IMR-90 (cell line): ENCODE measurements at regions not wholly inside any gene's neighbourhood (a gene's known extent, or its start where the extent isn't known, plus 50 kb on each side); places are given as distances from the start of the nearest gene placed in this dataset.

Experiments used
- ATAC-seq: fragments of 200-7000 bp; cut with Tn5 transposase; 2 replicates; pipeline ENCODE4 v1.9.1; 2020; ENCODE audit warnings: low read depth, mild to moderate bottlenecking, moderate library complexity
- BruUV-seq: library from RNA; stranded (reverse); fragments of 400-500 nt; replicated peaks from 2 replicates; lab custom pipeline; 2021; lab: Mats Ljungman, UMichigan
- CTCF ChIA-PET: fragments of 300-600 bp; formaldehyde crosslinking; extraction: SDS; loops from one replicate; lab custom pipeline; 2021; ENCODE audit warnings: antibody characterized with exemption; lab: Yijun Ruan, JAX
- POLR2A ChIA-PET: fragments of 300-600 bp; sonication (Branson Sonifier 250); formaldehyde crosslinking; loops from one replicate; lab custom pipeline; 2022; ENCODE audit warnings: antibody characterized with exemption; ENCODE audit not compliant: unreplicated experiment; lab: Charles Lee
- DNase-seq: peaks from one replicate; pipeline ENCODE4 v3.0.0; 2013
- H2AFZ ChIP-seq: replicated peaks from 2 replicates; pipeline ENCODE3; 2013; ENCODE audit warnings: low read length, mild to moderate bottlenecking; ENCODE audit not compliant: poor library complexity
- H2AK5ac ChIP-seq: 2 replicates; pipeline ENCODE4 v1.6.1; 2013; ENCODE audit warnings: low read depth, low read length, inconsistent platforms
- H2AK9ac ChIP-seq: replicated peaks from 2 replicates; pipeline ENCODE3; 2013; ENCODE audit warnings: mild to moderate bottlenecking, low read depth, low read length, moderate library complexity; ENCODE audit not compliant: poor library complexity
- H2BK120ac ChIP-seq: 2 replicates; pipeline ENCODE4 v1.6.1; 2013; ENCODE audit warnings: low read depth, low read length, inconsistent platforms
- H2BK15ac ChIP-seq: 3 replicates; pipeline ENCODE4 v1.6.1; 2013; ENCODE audit warnings: low read depth, low read length, inconsistent platforms
- H2BK20ac ChIP-seq: 2 replicates; pipeline ENCODE4 v1.6.1; 2013; ENCODE audit warnings: low read depth, mild to moderate bottlenecking, inconsistent platforms, low read length, moderate library complexity
- H2BK5ac ChIP-seq: 2 replicates; pipeline ENCODE4 v1.6.1; 2013; ENCODE audit warnings: mild to moderate bottlenecking, low read depth, low read length, inconsistent platforms; ENCODE audit not compliant: poor library complexity, severe bottlenecking
- H3K14ac ChIP-seq: replicated peaks from 2 replicates; pipeline ENCODE4 v1.6.1; 2013; ENCODE audit warnings: low read depth, low read length, inconsistent platforms
- H3K18ac ChIP-seq: 2 replicates; pipeline ENCODE4 v1.6.1; 2013; ENCODE audit warnings: low read depth, low read length, control low read depth
- H3K23ac ChIP-seq: 2 replicates; pipeline ENCODE4 v1.6.1; 2013; ENCODE audit warnings: low read depth, low read length, inconsistent platforms
- H3K27ac ChIP-seq: 2 replicates; pipeline ENCODE4 v1.5.1; 2013; ENCODE audit warnings: mild to moderate bottlenecking, control low read depth, low read length; ENCODE audit not compliant: insufficient read depth
- H3K27me3 ChIP-seq: 2 replicates; pipeline ENCODE4 v1.6.1; 2013; ENCODE audit warnings: low read length; ENCODE audit not compliant: control insufficient read depth, insufficient read depth
- H3K36me3 ChIP-seq: 2 replicates; pipeline ENCODE4 v1.6.1; 2013; ENCODE audit warnings: low read length, mixed read lengths; ENCODE audit not compliant: control insufficient read depth, insufficient read depth
- H3K4ac ChIP-seq: 2 replicates; pipeline ENCODE4 v1.6.1; 2013; ENCODE audit warnings: low read depth, low read length, inconsistent platforms
- H3K4me1 ChIP-seq: 2 replicates; pipeline ENCODE4 v1.6.1; 2013; ENCODE audit warnings: low read length, mixed read lengths; ENCODE audit not compliant: control insufficient read depth, insufficient read depth
- H3K4me2 ChIP-seq: 2 replicates; pipeline ENCODE4 v1.6.1; 2013; ENCODE audit warnings: low read depth, mild to moderate bottlenecking, control low read depth, low read length, moderate library complexity
- H3K4me3 ChIP-seq: 2 replicates; pipeline ENCODE4 v1.5.1; 2013; ENCODE audit warnings: low read depth, mild to moderate bottlenecking, control low read depth, low read length, moderate library complexity; ENCODE audit not compliant: insufficient read depth
- H3K56ac ChIP-seq: 2 replicates; pipeline ENCODE4 v1.6.1; 2013; ENCODE audit warnings: low read length, inconsistent platforms; ENCODE audit not compliant: insufficient read depth; ENCODE audit errors: extremely low read depth
- H3K79me1 ChIP-seq, 2 experiments: 2 replicates each; pipeline ENCODE4 v1.6.1; 2013; ENCODE audit warnings: low read length in 2 of 2, inconsistent platforms in 1 of 2, low read depth in 1 of 2
- H3K9ac ChIP-seq: 2 replicates; pipeline ENCODE4 v1.6.1; 2013; ENCODE audit warnings: low read depth, low read length, control low read depth
- H3K9me1 ChIP-seq: 2 replicates; pipeline ENCODE4 v1.6.1; 2013; ENCODE audit warnings: low read length, inconsistent platforms; ENCODE audit not compliant: insufficient read depth
- H3K9me3 ChIP-seq: 2 replicates; pipeline ENCODE4 v1.6.1; 2013; ENCODE audit warnings: low read length; ENCODE audit not compliant: control insufficient read depth, insufficient read depth
- H4K20me1 ChIP-seq: 2 replicates; pipeline ENCODE4 v1.6.1; 2013; ENCODE audit warnings: low read length, inconsistent platforms; ENCODE audit not compliant: insufficient read depth
- H4K5ac ChIP-seq: 2 replicates; pipeline ENCODE4 v1.6.1; 2013; ENCODE audit warnings: mild to moderate bottlenecking, low read depth, low read length, control low read depth
- H4K8ac ChIP-seq, 2 experiments: 2 replicates each; pipeline ENCODE4 v1.6.1; 2013; ENCODE audit warnings: low read depth in 2 of 2, low read length in 2 of 2, control low read depth in 1 of 2, inconsistent platforms in 1 of 2
- H4K91ac ChIP-seq: 2 replicates; pipeline ENCODE4 v1.6.1; 2013; ENCODE audit warnings: low read depth, low read length, inconsistent platforms; ENCODE audit not compliant: insufficient read depth
- NFE2L2 ChIP-seq: fragments of 150-350 bp; IDR thresholded peaks from 2 replicates; pipeline ENCODE4 v1.6.1; 2016; ENCODE audit warnings: low read depth, mild to moderate bottlenecking, low read length
- RFX5 ChIP-seq: IDR thresholded peaks from 2 replicates; pipeline ENCODE4 v1.8.0; 2012; ENCODE audit warnings: low read depth, mild to moderate bottlenecking, low read length, moderate library complexity
- WGBS, 2 experiments: methylation state at CpG; one replicate each; pipeline versions ENCODE4 v1.1.5 to v1.1.7; 2013; ENCODE audit warnings: missing lambda C conversion rate in 2 of 2; ENCODE audit not compliant: insufficient read length in 1 of 2; ENCODE audit errors: extremely low coverage in 2 of 2; 5-methylcytosine and 5-hydroxymethylcytosine counted together
- dilution Hi-C: fragments of 300-500 bp; cut with HindIII; formaldehyde crosslinking; loops from one replicate; pipeline ENCODE4 v1.14.3; 2018; ENCODE audit warnings: low sequenced_read_pairs; ENCODE audit not compliant: unreplicated experiment
- in situ Hi-C: fragments of 300-500 bp; cut with MboI; formaldehyde crosslinking; loops from 3 replicates; pipeline ENCODE4 v1.14.3; 2019; ENCODE audit warnings: low sequenced_read_pairs, inconsistent platforms, mixed read lengths
- intact Hi-C: fragments of 100-400 bp; cut with micrococcal nuclease; formaldehyde crosslinking; loops from 2 replicates; pipeline ENCODE4 v1.10.0; 2022

DNA sequence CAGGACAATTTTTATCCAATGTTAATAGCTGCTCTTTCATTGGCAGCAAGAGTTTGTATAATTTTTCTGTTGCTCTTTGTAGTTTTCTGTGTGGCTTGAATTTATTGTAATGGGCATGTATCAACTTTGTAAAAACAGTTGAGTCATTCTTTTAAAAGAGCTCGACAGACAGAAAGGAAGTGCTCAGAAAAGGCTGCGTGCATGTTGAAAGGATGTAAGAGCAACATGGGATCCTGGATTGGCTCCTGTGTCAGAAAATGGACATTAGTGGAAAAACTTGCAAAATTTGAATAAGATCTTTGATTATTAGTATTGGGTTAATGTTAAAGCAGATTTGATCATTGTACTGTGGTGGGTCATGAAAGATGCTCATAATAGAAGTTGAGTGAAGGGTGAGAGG lies 93.3 kb upstream of the CDC42EP3 start:
- H3K18ac ChIP-seq: no peak overlapping the region
- H3K4me2 ChIP-seq: no peak overlapping the region
- H3K79me1 ChIP-seq: peaks cover 3 to 17% of the 10 kb centered on the region in 2 experiments; a peak in 2 of 4 replicates
- no peak overlapping the region for H3K56ac ChIP-seq
- in situ Hi-C loops: no loop called here
- no peak overlapping the region for H2BK15ac ChIP-seq
- H3K23ac ChIP-seq: no peak overlapping the region
- no peak overlapping the region for H2AK5ac ChIP-seq
- H2AFZ ChIP-seq: no peak overlapping the region
- H3K27me3 ChIP-seq: no peaks in the 10 kb centered on the region
- H4K91ac ChIP-seq: no peak overlapping the region
- H3K9me1 ChIP-seq: peaks cover 14% of the 10 kb centered on the region
- POLR2A ChIA-PET: no interaction called here
- no peak overlapping the region for H4K5ac ChIP-seq
- TF ChIP-seq NFE2L2: peak; percentile 53; the same call in 1 of the 2 replicates
- no peak for TF ChIP-seq RFX5
- H2BK20ac ChIP-seq: peak overlapping the region; percentile 46
- no peaks in the 10 kb centered on the region for H3K36me3 ChIP-seq
- H3K4me1 ChIP-seq: peaks cover 22% of the 10 kb centered on the region
- no peak overlapping the region for H2AK9ac ChIP-seq
- H4K8ac ChIP-seq: peak overlapping the region in 1 of 2 experiments; percentile 14; a peak in 1 of 4 replicates
- H3K9ac ChIP-seq: no peak overlapping the region
- CTCF ChIA-PET: no interaction called here
- H3K27ac ChIP-seq: no peak overlapping the region
- WGBS, 2 experiments: no CpG with 5 or more reads among the region's 2 CpGs
- dilution Hi-C loops: no loop called here
- H3K4ac ChIP-seq: no peak overlapping the region
- ATAC-seq: no peak
- peak overlapping the region; percentile 100 for H2BK5ac ChIP-seq
- peak overlapping the region; percentile 27; the same call in 1 of the 2 replicates for H2BK120ac ChIP-seq
- BruUV-seq: no TSS peak
- H3K9me3 ChIP-seq: no peaks in the 10 kb centered on the region
- no peak overlapping the region for H3K14ac ChIP-seq
- H4K20me1 ChIP-seq: no peaks in the 10 kb centered on the region
- H3K4me3 ChIP-seq: no peak overlapping the region
- intact Hi-C loops: loop anchor here (5.0 kb wide), 2 partner anchors 38 to 52 kb away; no protein-coding TSS in a partner anchor
- DNase-seq: no peak
